ENCODE measurements at regions not wholly inside any gene's neighbourhood (a gene's known extent, or its start where the extent isn't known, plus 50 kb on each side); places are given as distances from the start of the nearest gene placed in this dataset.

- Histone ChIP-seq H4K8ac (ENCODE audit: low read depth in 2 of 2, low read length in 2 of 2) (no peak overlapping the region), H3K36me3 (ENCODE audit: control insufficient read depth, insufficient read depth, low read length) (no peaks in the 10 kb centered on the region), H3K56ac (ENCODE audit: extremely low read depth, insufficient read depth, low read length) (no peak overlapping the region), H3K9me1 (ENCODE audit: insufficient read depth, low read length) (no peaks in the 10 kb centered on the region), H3K9ac (ENCODE audit: low read depth, low read length) (no peak overlapping the region), H4K91ac (ENCODE audit: insufficient read depth, low read depth, low read length) (no peak overlapping the region), H2BK5ac (ENCODE audit: low read depth, low read length, poor library complexity, severe bottlenecking) (no peak overlapping the region), H3K4me2 (ENCODE audit: low read depth, low read length) (no peak overlapping the region), H2BK120ac (ENCODE audit: low read depth, low read length) (no peak overlapping the region), H3K27me3 (ENCODE audit: control insufficient read depth, insufficient read depth, low read length) (no peaks in the 10 kb centered on the region), H3K14ac (replicated peaks; ENCODE audit: low read depth, low read length) (no peak overlapping the region), H2BK20ac (ENCODE audit: low read depth, low read length) (no peak overlapping the region), H3K23ac (ENCODE audit: low read depth, low read length) (no peak overlapping the region), H3K9me3 (ENCODE audit: control insufficient read depth, insufficient read depth, low read length) (peaks cover 3% of the 10 kb centered on the region; the same call in 1 of the 2 replicates), H3K18ac (ENCODE audit: low read depth, low read length) (no peak overlapping the region), H4K20me1 (ENCODE audit: insufficient read depth, low read length) (no peaks in the 10 kb centered on the region), H2AK9ac (replicated peaks; ENCODE audit: low read depth, low read length, poor library complexity) (no peak overlapping the region), H4K5ac (ENCODE audit: low read depth, low read length) (no peak overlapping the region), H2BK15ac (ENCODE audit: low read depth, low read length) (no peak overlapping the region), H3K79me1 (ENCODE audit: low read depth in 1 of 2, low read length in 2 of 2) (no peaks in the 10 kb centered on the region), H3K4me3 (ENCODE audit: insufficient read depth, low read depth, low read length) (no peak overlapping the region), H2AK5ac (ENCODE audit: low read depth, low read length) (no peak overlapping the region), H3K4me1 (ENCODE audit: control insufficient read depth, insufficient read depth, low read length) (no peaks in the 10 kb centered on the region), H3K27ac (ENCODE audit: insufficient read depth, low read length) (no peak overlapping the region), H3K4ac (ENCODE audit: low read depth, low read length) (no peak overlapping the region), H2AFZ (replicated peaks; ENCODE audit: low read length, poor library complexity) (no peak overlapping the region)
- ATAC-seq (ENCODE audit: low read depth) (no peak), DNase-seq (no peak)
- POLR2A ChIA-PET (ENCODE audit: unreplicated experiment): no interaction called here
- in situ Hi-C loops (cut with MboI; ENCODE audit: low sequenced_read_pairs) (no loop called here), intact Hi-C loops (cut with micrococcal nuclease) (no loop called here), dilution Hi-C loops (cut with HindIII; ENCODE audit: low sequenced_read_pairs, unreplicated experiment) (no loop called here)
- WGBS, 2 experiments (ENCODE audit: extremely low coverage in 2 of 2, insufficient read length in 1 of 2): 50% methylated on average over 3 of the region's 4 CpGs; no CpG with 5 or more reads in 1 of the 2 experiments
- CTCF ChIA-PET: no interaction called here
- TF ChIP-seq ELK1 (IDR thresholded peaks at IDR 0.05; ENCODE audit: borderline replicate concordance, low read depth, low read length) (no peak), NFE2L2 (IDR thresholded peaks at IDR 0.05; ENCODE audit: low read depth, low read length) (no peak), BHLHE40 (IDR thresholded peaks at IDR 0.05; ENCODE audit: low read depth, low read length) (no peak), SMC3 (IDR thresholded peaks at IDR 0.05; ENCODE audit: low read depth, low read length) (no peak), POLR2A (IDR thresholded peaks at IDR 0.05; ENCODE audit: low read depth, low read length) (no peak), CHD1 (IDR thresholded peaks at IDR 0.05; ENCODE audit: low read depth, low read length) (no peak), MAZ (IDR thresholded peaks at IDR 0.05; ENCODE audit: borderline replicate concordance, low read depth, low read length) (no peak), RAD21 (IDR thresholded peaks at IDR 0.05; ENCODE audit: low read length) (no peak), FOS (IDR thresholded peaks at IDR 0.05; ENCODE audit: low read depth, low read length) (no peak), RFX5 (IDR thresholded peaks at IDR 0.05; ENCODE audit: low read depth, low read length) (no peak)
- TF ChIP-seq, protein P1, sequence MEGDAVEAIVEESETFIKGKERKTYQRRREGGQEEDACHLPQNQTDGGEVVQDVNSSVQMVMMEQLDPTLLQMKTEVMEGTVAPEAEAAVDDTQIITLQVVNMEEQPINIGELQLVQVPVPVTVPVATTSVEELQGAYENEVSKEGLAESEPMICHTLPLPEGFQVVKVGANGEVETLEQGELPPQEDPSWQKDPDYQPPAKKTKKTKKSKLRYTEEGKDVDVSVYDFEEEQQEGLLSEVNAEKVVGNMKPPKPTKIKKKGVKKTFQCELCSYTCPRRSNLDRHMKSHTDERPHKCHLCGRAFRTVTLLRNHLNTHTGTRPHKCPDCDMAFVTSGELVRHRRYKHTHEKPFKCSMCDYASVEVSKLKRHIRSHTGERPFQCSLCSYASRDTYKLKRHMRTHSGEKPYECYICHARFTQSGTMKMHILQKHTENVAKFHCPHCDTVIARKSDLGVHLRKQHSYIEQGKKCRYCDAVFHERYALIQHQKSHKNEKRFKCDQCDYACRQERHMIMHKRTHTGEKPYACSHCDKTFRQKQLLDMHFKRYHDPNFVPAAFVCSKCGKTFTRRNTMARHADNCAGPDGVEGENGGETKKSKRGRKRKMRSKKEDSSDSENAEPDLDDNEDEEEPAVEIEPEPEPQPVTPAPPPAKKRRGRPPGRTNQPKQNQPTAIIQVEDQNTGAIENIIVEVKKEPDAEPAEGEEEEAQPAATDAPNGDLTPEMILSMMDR (conservative IDR thresholded peaks at IDR 0.05; ENCODE audit: low read depth, low read length): no peak
- TF ChIP-seq, protein P2, sequence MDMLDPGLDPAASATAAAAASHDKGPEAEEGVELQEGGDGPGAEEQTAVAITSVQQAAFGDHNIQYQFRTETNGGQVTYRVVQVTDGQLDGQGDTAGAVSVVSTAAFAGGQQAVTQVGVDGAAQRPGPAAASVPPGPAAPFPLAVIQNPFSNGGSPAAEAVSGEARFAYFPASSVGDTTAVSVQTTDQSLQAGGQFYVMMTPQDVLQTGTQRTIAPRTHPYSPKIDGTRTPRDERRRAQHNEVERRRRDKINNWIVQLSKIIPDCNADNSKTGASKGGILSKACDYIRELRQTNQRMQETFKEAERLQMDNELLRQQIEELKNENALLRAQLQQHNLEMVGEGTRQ (IDR thresholded peaks at IDR 0.05; ENCODE audit: low read depth, low read length): no peak
- BruUV-seq (replicated peaks): no TSS peak
Observed at GRCh38 chr13:84082462-84082861, 200.2 kb upstream of the SLITRK1 start.

Data from IMR-90 (cell line).